ENCODE measurements at regions not wholly inside any gene's neighbourhood (a gene's known extent, or its start where the extent isn't known, plus 50 kb on each side); places are given as distances from the start of the nearest gene placed in this dataset.

DNA sequence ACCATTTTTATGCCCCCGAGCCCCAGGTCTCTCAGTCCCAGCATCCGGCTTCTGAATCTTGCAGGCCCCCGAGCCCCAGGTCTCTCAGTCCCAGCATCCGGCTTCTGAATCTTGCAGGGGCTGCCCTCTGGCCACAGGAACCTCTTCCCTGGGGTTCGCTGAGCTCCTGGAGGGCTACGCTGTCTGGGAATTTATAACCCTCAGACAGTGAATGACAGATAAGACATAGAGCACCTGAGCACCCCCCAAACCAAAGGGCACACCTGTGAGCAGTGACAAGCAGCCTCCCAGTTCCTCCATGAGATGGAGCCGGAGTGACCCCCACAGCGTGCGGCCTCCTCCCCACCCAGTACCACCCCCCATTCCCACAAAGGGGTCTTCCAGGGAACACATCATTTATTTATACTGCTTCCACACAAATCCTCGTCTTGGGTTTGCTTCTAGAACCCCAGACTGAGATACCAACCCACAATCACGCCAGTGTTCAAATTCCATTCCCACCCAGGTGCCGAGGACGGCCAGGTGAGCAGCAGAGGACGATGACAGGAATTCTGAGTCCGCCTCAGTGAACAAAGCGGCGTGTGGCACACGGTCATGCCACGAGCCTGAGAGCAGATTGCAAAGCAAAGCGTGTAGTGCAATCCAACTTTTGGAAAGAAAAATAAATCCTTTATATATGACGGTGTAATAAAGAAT is 57.7 kb upstream of the FAM20C start:
- no peak for DNase-seq

DNA sequence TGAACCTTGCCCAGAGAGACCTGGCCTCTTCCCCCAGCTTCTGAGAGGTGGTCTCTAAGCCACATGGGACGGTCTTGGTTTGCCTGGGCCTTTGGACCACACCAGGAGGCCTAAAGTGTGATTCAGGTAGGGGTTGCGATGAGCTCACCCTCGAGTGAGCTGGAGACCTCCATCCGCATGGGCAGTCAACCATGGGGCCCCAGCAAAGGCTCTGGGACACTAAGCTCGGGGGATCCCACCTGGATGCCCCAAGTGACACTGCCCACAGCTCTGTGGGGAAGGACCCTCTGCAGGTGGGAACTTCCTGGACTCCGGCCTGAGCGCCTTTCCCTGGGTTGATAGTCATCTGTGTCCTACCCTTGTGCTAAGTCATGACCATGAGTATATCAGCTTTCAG is 57.1 kb upstream of the FAM20C start:
- no peak for DNase-seq

DNA sequence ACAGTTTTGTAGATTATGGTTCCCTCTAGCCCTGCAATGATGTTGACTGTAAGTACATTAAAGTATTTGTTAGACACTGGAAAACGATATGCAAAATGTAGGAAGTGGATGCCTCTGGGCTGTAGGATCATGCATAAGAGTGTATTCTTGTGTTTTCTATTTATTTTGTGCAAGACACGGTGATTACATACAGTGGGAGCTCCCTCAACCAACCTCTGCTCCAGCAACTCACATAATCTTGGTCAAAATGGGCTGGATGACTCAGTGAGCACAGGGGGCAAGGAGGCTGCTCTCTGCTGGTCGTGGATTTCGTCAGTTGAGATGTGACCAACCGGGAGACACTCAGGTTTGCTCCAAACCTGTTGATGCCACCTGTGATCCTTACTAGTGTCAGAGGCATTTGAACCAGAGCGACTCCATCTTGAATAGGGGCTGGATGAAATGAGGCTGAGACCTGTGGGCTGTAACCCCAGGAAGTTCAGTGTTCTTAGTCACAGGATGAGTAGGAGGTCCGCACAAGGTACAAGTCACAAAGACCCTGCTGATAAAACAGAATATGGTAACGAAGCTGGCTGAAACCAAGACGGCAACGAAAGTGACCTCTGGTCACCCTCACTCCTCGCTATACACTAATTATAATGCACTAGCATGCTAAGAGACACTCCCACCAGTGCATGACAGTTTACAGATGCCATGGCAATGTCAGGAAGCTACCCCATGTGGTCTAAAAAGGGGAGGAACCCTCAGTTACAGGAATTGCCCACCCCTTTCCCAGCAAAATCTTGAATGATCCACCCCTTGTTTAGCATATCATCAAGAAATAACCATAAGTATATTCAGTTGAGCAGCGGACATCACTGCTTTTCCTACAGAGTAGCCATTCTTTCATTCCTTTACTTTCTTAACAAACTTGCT is 56.4 kb upstream of the FAM20C start:
- DNase-seq, result no peak

GRCh38 chr7:137094-137891 is 55.1 kb upstream of the FAM20C start:
- no peak for DNase-seq

DNA sequence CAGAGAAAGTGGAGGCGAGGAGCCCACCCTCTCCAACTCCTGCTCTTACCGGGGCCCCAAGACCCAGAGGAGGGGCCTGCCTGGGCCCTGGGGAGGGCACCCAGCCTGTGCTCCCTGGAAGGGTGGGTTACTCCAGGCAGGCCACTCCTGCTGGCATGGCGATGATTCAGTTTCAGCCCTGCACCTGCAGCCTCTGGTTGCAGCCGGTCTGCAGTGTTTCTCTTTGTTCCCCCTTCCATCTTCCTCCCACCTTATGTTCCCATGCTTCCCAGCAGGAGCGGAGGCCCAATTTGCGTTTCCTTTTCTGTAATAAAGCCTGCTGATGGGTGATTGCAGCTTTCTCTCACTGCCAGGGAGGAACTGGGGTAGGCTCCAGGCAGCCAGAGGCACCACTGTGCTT is 53.2 kb upstream of the FAM20C start:
- no peak for DNase-seq

DNA sequence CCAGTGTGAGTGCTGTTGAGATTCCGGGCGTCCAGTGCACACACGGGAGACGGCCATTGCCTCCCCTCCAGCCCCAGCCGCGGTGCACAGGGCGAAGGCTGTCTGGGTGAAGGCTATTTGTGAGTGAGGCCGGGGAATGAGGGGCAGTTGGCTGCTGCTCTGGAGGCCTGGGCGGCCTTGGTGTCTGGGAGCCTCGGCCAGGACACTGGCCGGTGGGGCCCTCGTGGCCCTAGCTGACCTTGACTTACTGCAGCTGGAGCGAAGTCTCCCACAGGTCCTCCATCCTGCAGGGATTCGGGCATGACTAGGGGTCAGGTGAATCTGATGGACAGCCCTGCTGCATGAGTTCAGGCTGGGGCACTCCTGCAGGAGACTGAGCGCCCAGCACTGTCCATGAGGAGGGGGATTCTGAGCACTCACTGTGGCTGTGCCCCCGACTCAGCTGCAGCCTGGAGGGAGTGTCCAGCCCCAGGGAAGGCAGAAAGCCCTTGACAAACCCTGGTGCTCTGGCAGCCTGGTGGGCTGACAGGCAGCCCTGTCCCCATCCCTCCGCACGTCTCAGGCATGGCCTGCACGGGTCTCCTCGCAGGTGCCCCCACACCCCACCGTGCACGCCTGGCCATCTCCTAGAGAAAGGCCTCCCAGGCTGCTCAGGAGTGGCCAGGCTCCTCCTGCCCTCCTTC is 52.7 kb upstream of the FAM20C start:
- no peak for DNase-seq

DNA sequence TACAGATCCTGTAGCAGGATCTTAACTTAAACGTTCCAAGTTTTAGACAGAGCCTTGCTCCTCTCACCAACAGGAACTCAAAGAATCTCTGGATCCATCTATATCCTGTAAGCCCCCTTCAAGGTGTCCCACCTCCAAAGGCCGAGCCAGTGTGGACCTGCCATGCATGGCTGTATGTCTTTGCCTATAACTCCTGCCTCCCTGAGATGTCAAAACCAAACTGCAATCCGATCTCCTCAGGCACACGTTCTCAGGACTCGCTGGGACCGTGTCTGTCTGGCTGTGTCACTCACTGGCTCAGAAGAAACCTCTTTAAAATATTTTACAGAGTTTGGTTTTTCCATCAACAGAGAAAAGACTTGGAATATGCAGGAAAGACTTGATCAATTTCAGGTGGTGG is 51.4 kb upstream of the FAM20C start:
- no peak for DNase-seq

GRCh38 chr7:142248-142941 is 50.0 kb upstream of the FAM20C start:
- no peak for DNase-seq
